ENCODE measurements at regions not wholly inside any gene's neighbourhood (a gene's known extent, or its start where the extent isn't known, plus 50 kb on each side); places are given as distances from the start of the nearest gene placed in this dataset.

GRCh38 chr5:175588709-175589429 lies 69.0 kb upstream of the HRH2 start:
- CTCF ChIA-PET, result no interaction called here
- DNase-seq (ENCODE audit: low read depth in 1 of 2, low spot score in 1 of 2) (no peak), FAIRE-seq (no peak), ATAC-seq (no peak)
- Histone ChIP-seq H3K4me3 (no peak overlapping the region), H3K27ac (no peak overlapping the region), H3K4me2 (no peak overlapping the region), H3K9me3 (peaks cover 12% of the 10 kb centered on the region; the same call in 1 of the 3 replicates), H3K4me1 (no peaks in the 10 kb centered on the region)
- WGBS (ENCODE audit: missing lambda C conversion rate), result 32% methylated on average over 4 of the region's 5 CpGs
- POLR2A ChIA-PET, result no interaction called here
- no peak for TF ChIP-seq USF2 (IDR thresholded peaks at IDR 0.05)
- TF ChIP-seq HOXB13 (CRISPR knock-in tag; IDR thresholded peaks at IDR 0.05; ENCODE audit: low read depth), result no peak
- TF ChIP-seq MAFK (IDR thresholded peaks at IDR 0.05; ENCODE audit: partially characterized antibody), result no peak
- no peak for TF ChIP-seq GATA3 (IDR thresholded peaks at IDR 0.05; ENCODE audit: borderline replicate concordance)
- no peak for TF ChIP-seq MYC (IDR thresholded peaks at IDR 0.05; ENCODE audit: borderline replicate concordance, low read length)
- TF ChIP-seq HMGXB4 (CRISPR knock-in tag; IDR thresholded peaks at IDR 0.05; ENCODE audit: borderline replicate concordance), result no peak
- no peak for TF ChIP-seq TFCP2L1 (CRISPR knock-in tag; IDR thresholded peaks at IDR 0.05)
- no peak for TF ChIP-seq CTCF (IDR thresholded peaks at IDR 0.05)
- TF ChIP-seq EHF (CRISPR knock-in tag; IDR thresholded peaks at IDR 0.05), result no peak
- no peak for TF ChIP-seq RFX5 (IDR thresholded peaks at IDR 0.05)
- TF ChIP-seq KDM5A (IDR thresholded peaks at IDR 0.05), result no peak
- TF ChIP-seq SREBF2 (IDR thresholded peaks at IDR 0.05), result no peak

- no peaks in the 10 kb centered on the region for H3K4me1 ChIP-seq
- DNase-seq (ENCODE audit: low read depth in 1 of 2, low spot score in 1 of 2), result no peak
- no peak overlapping the region for H3K4me3 ChIP-seq
- no peak overlapping the region for H3K4me2 ChIP-seq
- no peak for FAIRE-seq
- no peak for TF ChIP-seq CHD2 (IDR thresholded peaks at IDR 0.05; ENCODE audit: low read length, partially characterized antibody)
- no peak for TF ChIP-seq FOSL2 (IDR thresholded peaks at IDR 0.05)
- no peak for TF ChIP-seq FOSL2 (CRISPR knock-in tag; IDR thresholded peaks at IDR 0.05)
- TF ChIP-seq E2F6 (IDR thresholded peaks at IDR 0.05; ENCODE audit: borderline replicate concordance, low read depth), result no peak
- no peak for TF ChIP-seq MYC (IDR thresholded peaks at IDR 0.05; ENCODE audit: borderline replicate concordance, low read length)
- no peak for TF ChIP-seq FOXS1 (CRISPR knock-in tag; IDR thresholded peaks at IDR 0.05)
- no peak for TF ChIP-seq ESRRA (IDR thresholded peaks at IDR 0.05; ENCODE audit: borderline replicate concordance, low read length)
- peaks cover 11% of the 10 kb centered on the region; the same call in 1 of the 3 replicates for H3K9me3 ChIP-seq
- ATAC-seq, result no peak
- POLR2A ChIA-PET, result no interaction called here
- CTCF ChIA-PET, result no interaction called here
- WGBS (ENCODE audit: missing lambda C conversion rate), result 77% methylated on average over 6 of the region's 6 CpGs
- H3K27ac ChIP-seq, result no peak overlapping the region
Measured at GRCh38 chr5:175589714-175590113, 68.2 kb upstream of the HRH2 start.

GRCh38 chr5:175590471-175590881 lies 67.4 kb upstream of the HRH2 start:
- Histone ChIP-seq H3K27ac (no peak overlapping the region), H3K4me1 (no peaks in the 10 kb centered on the region), H3K9me3 (peaks cover 11% of the 10 kb centered on the region; the same call in 1 of the 3 replicates), H3K4me3 (no peak overlapping the region), H3K4me2 (no peak overlapping the region)
- FAIRE-seq, result no peak
- CTCF ChIA-PET, result no interaction called here
- POLR2A ChIA-PET, result no interaction called here
- peak in 1 of 2 experiments; percentile 15; a peak in 3 of 6 replicates for ATAC-seq
- 37% methylated on average over 3 of the region's 3 CpGs for WGBS (ENCODE audit: missing lambda C conversion rate)
- no peak for DNase-seq (ENCODE audit: low read depth in 1 of 2, low spot score in 1 of 2)
- TF ChIP-seq NFE2L2 (conservative IDR thresholded peaks at IDR 0.05; ENCODE audit: low read length) (no peak), HDAC2 (IDR thresholded peaks at IDR 0.05) (no peak), MAFK (IDR thresholded peaks at IDR 0.05; ENCODE audit: partially characterized antibody) (no peak), CHD2 (IDR thresholded peaks at IDR 0.05; ENCODE audit: low read length, partially characterized antibody) (no peak), REST (IDR thresholded peaks at IDR 0.05) (no peak), BCL3 (IDR thresholded peaks at IDR 0.05) (no peak), JUNB (IDR thresholded peaks at IDR 0.05) (no peak), TP53 (CRISPR knock-in tag; IDR thresholded peaks at IDR 0.05) (no peak)
